ENCODE measurements at regions not wholly inside any gene's neighbourhood (a gene's known extent, or its start where the extent isn't known, plus 50 kb on each side); places are given as distances from the start of the nearest gene placed in this dataset.

DNA sequence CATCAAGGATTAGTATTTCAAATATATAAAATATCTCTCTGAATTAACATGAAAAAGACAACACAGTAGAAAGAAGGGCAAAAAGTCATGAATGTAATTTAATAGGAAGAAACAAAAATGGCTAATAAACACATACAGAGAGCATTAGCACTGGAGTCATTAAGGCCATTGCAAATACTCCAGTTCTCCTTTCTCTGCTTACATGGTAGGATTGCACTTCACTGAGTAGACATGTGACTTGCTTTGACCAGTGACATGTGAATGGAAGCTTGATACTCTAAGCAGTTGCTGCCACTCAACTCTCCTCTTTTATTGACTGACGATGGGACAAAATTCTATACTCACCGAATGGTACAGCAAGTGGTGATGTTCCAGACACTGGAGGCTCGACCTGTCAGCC is 153.9 kb upstream of the LGALSL start:
- H3K4me1 ChIP-seq = no peaks in the 10 kb centered on the region
- TF ChIP-seq, protein P1, sequence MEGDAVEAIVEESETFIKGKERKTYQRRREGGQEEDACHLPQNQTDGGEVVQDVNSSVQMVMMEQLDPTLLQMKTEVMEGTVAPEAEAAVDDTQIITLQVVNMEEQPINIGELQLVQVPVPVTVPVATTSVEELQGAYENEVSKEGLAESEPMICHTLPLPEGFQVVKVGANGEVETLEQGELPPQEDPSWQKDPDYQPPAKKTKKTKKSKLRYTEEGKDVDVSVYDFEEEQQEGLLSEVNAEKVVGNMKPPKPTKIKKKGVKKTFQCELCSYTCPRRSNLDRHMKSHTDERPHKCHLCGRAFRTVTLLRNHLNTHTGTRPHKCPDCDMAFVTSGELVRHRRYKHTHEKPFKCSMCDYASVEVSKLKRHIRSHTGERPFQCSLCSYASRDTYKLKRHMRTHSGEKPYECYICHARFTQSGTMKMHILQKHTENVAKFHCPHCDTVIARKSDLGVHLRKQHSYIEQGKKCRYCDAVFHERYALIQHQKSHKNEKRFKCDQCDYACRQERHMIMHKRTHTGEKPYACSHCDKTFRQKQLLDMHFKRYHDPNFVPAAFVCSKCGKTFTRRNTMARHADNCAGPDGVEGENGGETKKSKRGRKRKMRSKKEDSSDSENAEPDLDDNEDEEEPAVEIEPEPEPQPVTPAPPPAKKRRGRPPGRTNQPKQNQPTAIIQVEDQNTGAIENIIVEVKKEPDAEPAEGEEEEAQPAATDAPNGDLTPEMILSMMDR (IDR thresholded peaks at IDR 0.05) = no peak
- H3K36me3 ChIP-seq = no peaks in the 10 kb centered on the region
- no peaks in the 10 kb centered on the region for H3K9me3 ChIP-seq
- H3K27me3 ChIP-seq = no peaks in the 10 kb centered on the region
- H3K4me3 ChIP-seq = no peak overlapping the region
- no peak overlapping the region for H3K27ac ChIP-seq
- no peak for DNase-seq
- intact Hi-C loops (cut with DNase I; ENCODE audit: low total_unique reads) = no loop called here

DNA sequence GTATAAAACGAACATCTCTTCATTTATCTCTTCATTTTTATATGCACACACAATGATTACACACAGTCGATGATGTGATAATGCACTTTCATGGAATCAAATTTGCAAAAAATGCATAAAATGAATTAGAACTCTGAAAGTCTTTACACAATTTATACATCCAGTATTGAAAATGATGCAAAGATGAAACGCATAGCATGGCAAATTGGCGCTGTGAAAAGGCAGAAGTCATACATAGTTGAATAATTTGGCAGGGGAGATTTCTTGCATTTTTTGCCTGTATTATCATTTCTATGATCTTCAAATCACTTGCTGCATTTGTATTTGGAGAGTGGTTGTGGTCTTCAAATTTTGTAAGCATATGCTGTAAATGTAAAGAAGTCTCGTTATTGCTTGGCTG is 150.7 kb upstream of the LGALSL start:
- intact Hi-C loops (cut with DNase I; ENCODE audit: low total_unique reads) = no loop called here
- TF ChIP-seq, protein P1 (IDR thresholded peaks at IDR 0.05) = no peak
- no peaks in the 10 kb centered on the region for H3K27me3 ChIP-seq
- H3K9me3 ChIP-seq = no peaks in the 10 kb centered on the region
- H3K27ac ChIP-seq = no peak overlapping the region
- H3K36me3 ChIP-seq = no peaks in the 10 kb centered on the region
- no peak overlapping the region for H3K4me3 ChIP-seq
- H3K4me1 ChIP-seq = no peaks in the 10 kb centered on the region
- no peak for DNase-seq

DNA sequence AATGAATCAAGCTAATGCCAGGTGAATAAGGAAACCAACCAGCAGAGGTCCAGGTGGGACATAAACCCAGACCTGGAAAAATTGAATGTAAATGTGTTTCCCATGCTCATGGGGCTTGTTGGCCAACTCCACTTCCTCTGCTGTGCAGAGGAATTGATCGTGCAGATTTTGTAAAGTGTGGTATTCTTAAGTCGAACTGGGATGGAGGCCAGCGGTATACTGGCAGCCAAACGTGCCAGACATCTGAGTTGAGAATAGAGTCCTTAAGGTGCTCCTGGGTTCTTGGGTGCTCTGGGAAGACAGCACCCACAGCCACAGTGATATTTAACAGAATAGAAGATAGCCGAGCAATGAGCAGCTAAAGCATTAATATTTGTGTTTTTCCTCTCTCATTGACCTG is 146.5 kb upstream of the LGALSL start:
- H3K4me3 ChIP-seq = no peak overlapping the region
- no peak overlapping the region for H3K27ac ChIP-seq
- H3K27me3 ChIP-seq = no peaks in the 10 kb centered on the region
- intact Hi-C loops (cut with DNase I; ENCODE audit: low total_unique reads) = no loop called here
- H3K9me3 ChIP-seq = no peaks in the 10 kb centered on the region
- H3K4me1 ChIP-seq = peaks cover 0 to 13% (median 8%) of the 10 kb centered on the region in 4 donors
- TF ChIP-seq, protein P1 (IDR thresholded peaks at IDR 0.05) = no peak
- DNase-seq = no peak
- no peaks in the 10 kb centered on the region for H3K36me3 ChIP-seq

DNA sequence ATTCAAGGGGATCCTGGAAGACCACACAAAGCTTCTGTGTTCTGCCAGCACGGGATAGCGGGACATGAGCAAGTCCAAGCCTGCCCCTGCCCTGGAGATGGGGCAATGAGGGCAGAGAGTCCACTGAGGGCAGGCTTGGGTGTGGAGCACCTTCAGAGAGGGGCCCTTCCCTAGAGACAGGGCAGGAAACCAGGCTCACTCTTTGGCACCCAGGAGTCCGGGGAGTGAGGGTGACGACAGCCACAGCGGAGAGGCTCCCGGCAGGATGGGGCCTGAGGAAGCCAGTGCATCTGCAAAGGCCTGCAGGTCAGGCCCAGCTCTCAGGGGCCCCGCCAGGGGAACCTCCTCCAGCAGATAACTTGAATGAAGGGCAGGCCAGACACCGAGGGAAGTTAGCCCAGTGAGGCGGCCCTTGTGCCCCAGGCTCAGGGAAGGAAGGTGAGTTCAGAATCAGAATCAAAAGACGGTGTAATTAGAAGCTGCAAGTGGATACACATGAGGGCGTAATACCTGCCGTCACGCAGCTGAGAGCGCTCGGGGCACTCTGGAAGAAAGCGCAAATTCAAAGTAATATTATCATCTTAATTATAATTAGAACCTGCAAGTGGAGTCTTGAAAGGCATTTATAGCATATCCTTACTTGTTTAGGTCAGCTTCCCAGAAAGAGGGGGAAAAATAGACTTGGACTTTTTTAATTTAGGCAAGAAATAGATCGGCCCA is 142.6 kb upstream of the LGALSL start:
- no peaks in the 10 kb centered on the region for H3K36me3 ChIP-seq
- intact Hi-C loops (cut with DNase I; ENCODE audit: low total_unique reads) = loop anchor here (5.0 to 10.0 kb wide), 2 partner anchors 167 to 259 kb away; partner anchors contain the start of gene PELI1
- DNase-seq = no peak
- H3K9me3 ChIP-seq = no peaks in the 10 kb centered on the region
- no peaks in the 10 kb centered on the region for H3K27me3 ChIP-seq
- TF ChIP-seq, protein P1 (IDR thresholded peaks at IDR 0.05) = no peak
- H3K4me1 ChIP-seq = peaks cover 0 to 24% (median 20%) of the 10 kb centered on the region in 4 donors
- H3K4me3 ChIP-seq = no peak overlapping the region
- H3K27ac ChIP-seq = peak overlapping the region; percentile 70 to 74

DNA sequence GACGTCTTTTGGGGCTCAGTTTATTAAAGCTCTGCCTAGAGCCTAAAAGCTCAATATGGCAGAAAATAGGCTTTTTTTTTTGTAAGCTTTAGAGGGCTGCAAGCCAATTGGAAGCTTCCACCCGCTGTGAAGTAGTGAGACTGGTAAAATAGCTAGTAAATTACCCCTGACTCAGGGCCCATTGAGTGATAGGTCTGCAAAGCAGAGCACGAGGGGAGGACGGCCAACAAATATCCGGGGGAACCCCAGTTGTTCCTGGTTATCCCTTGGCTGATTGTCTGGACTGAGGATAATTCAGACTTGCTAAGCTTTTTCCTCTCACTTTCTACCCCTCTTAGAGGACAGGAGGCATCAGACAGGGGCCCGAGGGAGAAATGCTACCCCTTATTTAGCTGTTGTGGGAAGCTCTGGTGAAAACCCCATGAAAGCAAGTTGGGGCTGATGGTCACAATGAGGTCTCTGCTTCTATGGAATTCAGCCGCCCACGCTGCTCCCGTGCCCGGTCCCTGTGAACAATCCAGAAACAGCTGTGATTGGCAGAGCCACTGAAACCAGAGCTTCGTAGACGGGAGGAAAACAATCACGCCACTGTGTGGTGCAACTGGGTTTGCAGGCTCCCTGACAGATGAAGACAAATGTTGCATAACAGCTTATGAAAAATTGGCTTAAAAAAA is 141.9 kb upstream of the LGALSL start:
- no peaks in the 10 kb centered on the region for H3K9me3 ChIP-seq
- peak overlapping the region; percentile 23 to 29 for H3K4me3 ChIP-seq
- H3K36me3 ChIP-seq = no peaks in the 10 kb centered on the region
- TF ChIP-seq, protein P1 (IDR thresholded peaks at IDR 0.05) = peak; percentile 41 to 54
- H3K4me1 ChIP-seq = peaks cover 0 to 24% (median 20%) of the 10 kb centered on the region in 4 donors
- intact Hi-C loops (cut with DNase I; ENCODE audit: low total_unique reads) = loop anchor here (5.0 to 10.0 kb wide), 2 partner anchors 167 to 260 kb away; partner anchors contain the start of gene PELI1
- DNase-seq = peak; percentile 82 to 90
- H3K27me3 ChIP-seq = no peaks in the 10 kb centered on the region
- H3K27ac ChIP-seq = peak overlapping the region; percentile 70 to 74
